Renal pelvis (tissue), 1 donor: ENCODE measurements at regions not wholly inside any gene's neighbourhood (a gene's known extent, or its start where the extent isn't known, plus 50 kb on each side); places are given as distances from the start of the nearest gene placed in this dataset.
A peak's percentile ranks its signal among the peaks of the same experiment; 100 is the strongest.

Experiments used
- DNase-seq: peaks from one replicate; pipeline ENCODE4 v3.0.0-alpha.2; 2013

DNA sequence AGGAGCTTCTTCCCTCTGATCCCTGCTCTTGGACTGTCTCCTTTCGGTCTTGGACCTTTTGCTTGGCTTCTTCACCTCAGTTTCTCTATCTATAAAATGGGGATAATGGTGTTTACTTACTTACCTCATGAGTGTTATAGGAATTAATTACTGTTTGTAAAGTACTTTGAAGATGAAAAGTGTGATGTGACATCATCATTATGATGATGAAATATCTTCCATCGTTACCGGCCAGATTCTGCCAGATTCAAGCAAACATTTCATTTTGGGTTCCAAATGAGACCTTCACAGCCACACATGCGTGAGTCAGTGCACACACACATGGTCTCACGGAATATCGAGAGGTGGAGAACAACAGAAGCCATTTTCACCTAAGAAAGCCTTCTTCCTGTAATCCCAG is 220.1 kb upstream of the RPL34 start:
- no peak for DNase-seq

DNA sequence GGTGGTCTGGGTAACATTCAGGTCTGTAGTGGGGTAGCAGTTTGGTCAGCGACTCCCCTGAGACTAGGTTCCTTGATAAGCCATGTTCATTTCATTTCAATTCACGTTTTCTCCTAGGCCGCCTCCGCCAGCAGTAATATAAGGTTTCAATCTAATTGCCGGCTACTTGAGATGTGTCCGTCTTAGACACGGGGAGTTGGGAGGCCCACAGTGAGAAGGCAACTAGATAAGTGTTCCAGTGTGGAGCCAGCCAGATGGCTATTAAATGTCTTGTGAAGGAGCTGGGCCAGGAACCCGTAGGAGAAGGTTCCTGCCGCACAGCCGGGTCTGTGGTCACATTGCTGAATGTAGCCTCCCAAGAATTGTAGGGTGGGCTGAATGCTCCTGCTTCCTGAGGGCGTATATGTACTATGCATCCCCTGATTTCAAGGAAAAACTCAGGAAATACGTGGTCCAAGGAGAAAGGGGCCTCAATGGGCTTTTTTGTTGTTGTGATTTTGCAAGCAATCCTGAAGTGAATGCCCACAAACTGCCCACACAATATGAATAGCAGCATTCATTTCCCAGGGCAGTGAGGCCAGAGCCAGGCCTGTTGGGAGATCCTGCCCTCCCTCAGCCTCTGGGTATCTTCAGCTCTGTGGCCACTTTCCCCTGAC is 220.6 kb upstream of the RPL34 start:
- DNase-seq, result no peak

GRCh38 chr4:108398836-108399235 is 221.5 kb upstream of the RPL34 start:
- DNase-seq, result no peak

DNA sequence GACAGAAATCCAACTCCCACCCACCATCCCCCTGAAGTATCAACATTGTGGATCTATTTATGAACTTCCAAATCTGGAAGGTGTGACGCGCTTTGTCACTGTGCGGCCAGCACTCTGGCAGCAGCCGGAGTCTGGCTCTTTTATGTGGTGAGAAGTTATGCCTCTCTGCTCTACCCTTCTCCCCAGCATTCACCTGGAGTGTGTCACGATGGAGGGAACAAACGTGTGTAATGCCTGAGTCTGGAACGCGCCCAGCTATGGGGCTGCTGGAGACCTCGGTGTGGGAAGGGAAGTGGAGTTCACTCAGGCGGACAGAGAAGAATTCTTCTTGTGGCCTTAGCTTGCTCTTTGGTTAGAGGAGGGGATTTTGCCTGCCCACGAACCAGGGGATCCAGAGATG is 222.1 kb upstream of the RPL34 start:
- peak; percentile 46 for DNase-seq

- no peak for DNase-seq
Observed at GRCh38 chr4:108397850-108398249, 222.5 kb upstream of the RPL34 start.

DNA sequence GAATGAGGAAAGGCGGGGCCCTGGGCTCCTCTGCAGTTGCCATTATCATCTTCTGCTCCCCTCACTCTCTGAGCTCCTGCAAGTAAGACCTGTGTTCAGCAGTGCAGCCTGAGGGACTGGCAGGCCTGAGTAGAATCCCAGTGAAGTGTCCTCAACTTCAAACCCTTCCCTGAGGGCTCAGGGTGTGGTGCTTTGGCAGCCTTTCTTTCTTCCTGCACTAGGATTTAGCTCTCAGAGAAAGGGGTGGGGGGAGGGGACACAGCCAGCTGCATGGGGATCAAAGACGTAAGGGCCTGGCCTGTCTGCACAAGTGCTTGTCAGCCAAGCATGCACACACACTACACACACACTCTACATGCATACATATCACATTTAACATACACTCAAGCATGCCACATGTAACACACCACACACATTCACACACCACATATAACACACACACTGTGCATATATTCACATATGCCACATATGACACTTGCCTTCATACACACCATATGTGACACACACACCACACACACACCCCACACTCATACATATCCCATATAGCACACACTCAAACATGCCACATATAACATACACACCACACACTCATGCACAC is 223.4 kb upstream of the RPL34 start:
- no peak for DNase-seq

GRCh38 chr4:108395786-108396185 is 224.6 kb upstream of the RPL34 start:
- no peak for DNase-seq

DNA sequence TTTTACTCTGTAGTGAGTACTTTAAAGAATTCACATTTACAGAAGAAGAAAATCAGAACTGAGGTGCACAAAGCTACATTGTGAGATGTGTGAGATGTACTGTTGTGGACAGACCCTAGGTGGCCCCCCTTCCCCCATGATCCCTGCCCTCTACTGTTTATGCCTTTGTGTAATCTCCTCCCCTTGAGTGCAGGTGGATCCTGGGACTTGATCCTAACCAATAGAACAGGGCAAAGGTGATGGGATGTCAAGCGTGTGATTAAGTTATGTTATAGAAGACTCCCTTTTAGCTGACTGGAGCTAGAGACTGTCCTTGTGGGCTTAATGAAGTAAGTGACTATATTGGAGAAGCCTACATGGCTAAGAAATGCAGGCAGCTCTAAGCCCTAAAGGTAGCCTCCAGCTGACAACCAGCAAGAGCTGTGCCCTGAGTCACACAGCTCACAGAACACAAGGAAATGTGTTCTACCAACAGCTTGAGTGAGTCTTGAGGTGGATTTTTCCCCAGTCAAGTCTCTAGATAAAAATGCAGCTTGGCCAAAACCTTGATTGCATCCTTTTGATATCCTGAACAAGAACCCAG is 225.2 kb upstream of the LEF1 start:
- DNase-seq, result no peak

DNA sequence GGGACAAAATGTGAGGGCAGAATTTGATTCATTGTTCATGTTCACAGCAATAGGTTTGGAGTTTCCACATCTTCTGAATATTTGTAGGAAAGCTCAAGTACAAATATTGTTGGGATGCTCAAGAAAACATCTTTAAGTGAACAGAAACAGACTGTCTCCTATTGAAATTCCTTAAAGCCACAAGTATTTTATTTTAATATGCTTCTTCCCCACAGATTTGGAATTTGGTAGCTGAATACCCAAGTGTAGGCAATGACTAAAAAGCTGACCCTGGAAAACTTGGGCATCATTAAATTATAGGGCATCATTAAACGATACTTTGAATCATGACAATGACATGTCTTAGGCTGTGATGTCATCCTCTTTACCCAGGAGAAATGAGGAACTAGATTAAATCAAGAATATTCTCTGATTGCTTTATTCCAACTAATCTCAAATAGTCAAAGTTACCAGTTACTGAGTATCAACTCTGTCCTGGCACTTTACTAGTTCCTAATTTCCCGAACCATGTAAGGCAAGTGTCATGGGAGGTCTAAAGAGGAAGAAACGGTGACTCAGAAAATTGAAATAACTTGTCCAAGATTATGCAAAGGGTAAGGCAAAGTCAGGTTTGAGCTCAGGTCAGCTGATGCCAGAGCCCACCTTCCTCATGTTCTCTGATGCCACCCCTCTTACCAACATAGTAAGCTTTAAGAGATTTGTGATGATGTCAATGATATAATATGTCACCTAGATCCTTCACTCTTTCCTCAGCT is 223.1 kb upstream of the LEF1 start:
- no peak for DNase-seq

GRCh38 chr4:108385076-108385475 is 216.3 kb upstream of the LEF1 start:
- DNase-seq, result no peak

- no peak for DNase-seq
Observed at GRCh38 chr4:108384544-108384943, 215.8 kb upstream of the LEF1 start.

DNA sequence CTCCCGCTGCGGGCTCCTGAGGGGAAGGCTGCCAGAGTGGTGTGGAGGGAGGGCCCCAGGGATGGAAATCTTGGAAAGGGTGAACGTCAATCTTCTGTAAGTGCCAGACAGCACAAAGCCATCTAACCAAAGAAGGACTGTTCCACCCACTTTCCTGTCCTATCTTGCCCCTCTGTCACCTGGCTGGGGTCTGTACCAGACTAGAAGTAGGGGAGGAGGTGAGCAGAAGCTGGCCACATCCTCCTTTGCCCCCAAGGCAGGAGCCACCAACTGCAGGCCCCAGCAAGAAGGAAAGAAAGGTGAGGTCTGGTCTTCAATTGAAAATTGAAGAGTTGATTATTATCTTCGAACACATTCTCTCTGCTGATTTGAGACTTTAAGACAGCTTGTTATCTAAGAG is 214.4 kb upstream of the LEF1 start:
- no peak for DNase-seq

DNA sequence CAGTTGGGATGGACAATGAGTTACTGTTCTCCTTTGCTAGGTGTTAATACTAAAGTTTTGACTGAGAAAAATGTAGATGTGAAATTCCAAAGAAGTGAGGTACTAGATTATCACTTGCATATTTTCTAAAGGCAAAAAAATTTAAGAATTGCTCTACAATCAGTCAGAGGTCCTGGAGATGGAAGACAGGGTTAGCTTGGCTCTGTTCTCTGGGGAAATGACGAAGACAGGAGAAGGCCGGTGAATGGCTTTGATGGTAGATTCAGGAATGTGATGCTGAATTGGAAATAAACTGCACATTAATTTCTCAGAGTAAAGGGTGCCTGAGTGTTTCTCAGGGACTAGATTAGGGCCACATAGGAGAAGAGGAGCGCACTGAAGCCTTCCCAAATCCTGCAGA is 214.0 kb upstream of the LEF1 start:
- no peak for DNase-seq

GRCh38 chr4:108378164-108378563 is 209.4 kb upstream of the LEF1 start:
- DNase-seq, result no peak

- no peak for DNase-seq
Observed at GRCh38 chr4:108377021-108377420, 208.3 kb upstream of the LEF1 start.

- DNase-seq, result no peak
Observed at GRCh38 chr4:108375434-108375833, 206.7 kb upstream of the LEF1 start.

- no peak for DNase-seq
Observed at GRCh38 chr4:108372681-108373080, 203.9 kb upstream of the LEF1 start.

DNA sequence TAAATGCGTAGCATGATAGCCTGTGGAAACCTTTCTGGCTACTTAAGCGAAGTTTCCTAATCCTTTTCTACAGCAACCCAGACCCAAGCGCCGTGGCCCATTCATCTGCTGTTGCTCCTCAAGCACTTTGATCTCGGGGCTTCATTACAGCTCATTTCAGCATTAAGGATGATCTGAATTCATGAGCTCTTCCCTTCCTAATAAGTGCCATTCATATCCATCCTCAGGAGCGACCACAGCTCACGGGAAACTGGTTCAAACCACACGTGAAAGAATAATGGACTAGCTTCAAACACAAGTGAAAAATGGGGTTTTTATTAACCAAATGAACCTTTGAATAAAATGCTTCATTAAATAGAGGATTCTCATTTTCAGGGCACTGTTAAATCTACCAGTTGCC is 202.6 kb upstream of the LEF1 start:
- DNase-seq, result no peak

DNA sequence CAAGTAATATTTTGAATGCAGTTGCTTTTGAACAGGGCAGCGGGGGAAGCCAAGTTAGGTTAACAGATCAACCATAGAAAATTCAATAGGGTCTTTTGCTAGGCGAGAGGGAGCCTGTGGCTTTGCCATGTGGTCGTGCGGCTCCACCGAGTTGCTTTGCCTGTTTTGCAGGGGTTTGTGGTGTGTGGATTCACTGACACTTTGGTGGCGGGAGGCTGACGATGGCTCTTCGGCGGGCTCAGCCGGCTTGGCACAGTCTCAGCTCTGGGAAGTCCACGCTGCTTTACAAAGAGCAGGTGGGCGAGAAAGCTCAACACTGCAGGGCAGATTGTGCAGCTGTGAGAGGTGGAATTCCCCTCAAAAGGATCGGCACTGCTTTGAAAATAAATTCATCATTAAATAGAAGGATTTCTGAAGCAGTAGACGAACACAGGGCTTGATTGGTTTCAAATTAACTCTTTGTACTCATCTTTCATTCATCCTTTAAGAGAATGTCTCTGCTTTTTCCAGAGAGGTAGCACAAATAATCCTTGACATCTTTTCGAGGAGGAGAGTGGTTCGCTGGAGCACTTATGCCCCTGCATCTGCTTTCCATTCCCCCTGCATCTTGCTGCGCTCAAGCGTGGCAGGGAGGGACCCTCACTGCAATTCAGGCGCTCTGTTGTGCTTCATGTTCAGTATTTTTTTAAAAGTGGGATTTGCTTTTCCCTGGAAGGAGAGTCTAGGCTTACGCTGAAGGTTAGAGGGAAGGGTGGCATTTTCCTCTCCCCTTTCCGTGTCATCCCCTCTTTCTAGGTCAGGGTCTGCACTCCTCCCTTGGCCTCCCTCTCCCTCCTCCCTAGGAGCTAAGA is 201.8 kb upstream of the LEF1 start:
- DNase-seq, result no peak

- DNase-seq, result no peak
Observed at GRCh38 chr4:108369035-108369655, 200.4 kb upstream of the LEF1 start.

GRCh38 chr4:108367751-108368150 is 199.0 kb upstream of the LEF1 start:
- no peak for DNase-seq

DNA sequence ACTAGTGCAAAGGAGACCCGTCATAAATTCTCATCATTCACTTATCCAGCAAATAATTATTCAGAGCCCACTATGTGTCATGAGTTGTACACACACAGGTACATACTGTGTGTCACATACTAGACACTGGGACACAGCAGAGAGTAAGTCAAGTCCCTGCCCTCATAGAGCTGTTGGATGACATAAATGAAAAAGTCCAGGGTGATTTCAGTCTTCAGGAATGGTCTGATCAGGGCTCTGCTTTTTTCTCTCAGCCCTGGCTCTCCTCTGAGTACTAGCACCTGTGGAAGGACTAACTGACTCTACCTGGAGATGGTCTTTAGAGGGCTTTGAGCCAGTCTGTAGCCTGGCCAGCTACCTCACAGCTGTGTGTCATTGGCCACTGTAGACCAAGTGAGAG is 198.0 kb upstream of the LEF1 start:
- no peak for DNase-seq
